ENCODE measurements at regions not wholly inside any gene's neighbourhood (a gene's known extent, or its start where the extent isn't known, plus 50 kb on each side); places are given as distances from the start of the nearest gene placed in this dataset.

- FAIRE-seq (no peak), DNase-seq (ENCODE audit: insufficient read length, low spot score) (no peak)
- no peak for TF ChIP-seq POLR2A (IDR thresholded peaks at IDR 0.05; ENCODE audit: low read depth, low read length)
Measured at GRCh38 chr11:70885281-70886231, 366.8 kb downstream of the SHANK2 start.

GRCh38 chr11:70886256-70886655, 366.1 kb downstream of the SHANK2 start:
- DNase-seq (ENCODE audit: insufficient read length, low spot score): no peak

GRCh38 chr11:70886676-70887541, 365.5 kb downstream of the SHANK2 start:
- FAIRE-seq (no peak), DNase-seq (ENCODE audit: insufficient read length, low spot score) (no peak)
- TF ChIP-seq POLR2A (IDR thresholded peaks at IDR 0.05; ENCODE audit: low read depth, low read length): no peak

More at GRCh38 chr11:70886256-70886655, 366.1 kb downstream of the SHANK2 start:
- TF ChIP-seq POLR2A (IDR thresholded peaks at IDR 0.05; ENCODE audit: low read depth, low read length): no peak
- no peak for FAIRE-seq

GRCh38 chr11:70887542-70887827, 364.9 kb downstream of the SHANK2 start:
- FAIRE-seq (no peak), DNase-seq (ENCODE audit: insufficient read length, low spot score) (no peak)
- no peak for TF ChIP-seq POLR2A (IDR thresholded peaks at IDR 0.05; ENCODE audit: low read depth, low read length)

- no peak for FAIRE-seq
Measured at GRCh38 chr11:70888061-70888460, 364.3 kb downstream of the SHANK2 start.

GRCh38 chr11:70889411-70889810, 363.0 kb downstream of the SHANK2 start:
- DNase-seq (ENCODE audit: insufficient read length, low spot score): no peak
- no peak for TF ChIP-seq POLR2A (IDR thresholded peaks at IDR 0.05; ENCODE audit: low read depth, low read length)
- no peak for FAIRE-seq

More at GRCh38 chr11:70888061-70888460, 364.3 kb downstream of the SHANK2 start:
- no peak for DNase-seq (ENCODE audit: insufficient read length, low spot score)
- TF ChIP-seq POLR2A (IDR thresholded peaks at IDR 0.05; ENCODE audit: low read depth, low read length): no peak

GRCh38 chr11:70891844-70892380, 360.5 kb downstream of the SHANK2 start:
- no peak for TF ChIP-seq POLR2A (IDR thresholded peaks at IDR 0.05; ENCODE audit: low read depth, low read length)
- no peak for DNase-seq (ENCODE audit: insufficient read length, low spot score)
- FAIRE-seq: no peak

GRCh38 chr11:70892889-70893288, 359.5 kb downstream of the SHANK2 start:
- no peak for FAIRE-seq
- no peak for DNase-seq (ENCODE audit: insufficient read length, low spot score)
- no peak for TF ChIP-seq POLR2A (IDR thresholded peaks at IDR 0.05; ENCODE audit: low read depth, low read length)

GRCh38 chr11:70894566-70895365, 357.6 kb downstream of the SHANK2 start:
- TF ChIP-seq POLR2A (IDR thresholded peaks at IDR 0.05; ENCODE audit: low read depth, low read length): no peak
- DNase-seq (ENCODE audit: insufficient read length, low spot score) (no peak), FAIRE-seq (no peak)

- DNase-seq (ENCODE audit: insufficient read length, low spot score) (no peak), FAIRE-seq (no peak)
- no peak for TF ChIP-seq POLR2A (IDR thresholded peaks at IDR 0.05; ENCODE audit: low read depth, low read length)
Measured at GRCh38 chr11:70895366-70895670, 357.1 kb downstream of the SHANK2 start.

GRCh38 chr11:70897429-70897828, 354.9 kb downstream of the SHANK2 start:
- DNase-seq (ENCODE audit: insufficient read length, low spot score) (no peak), FAIRE-seq (no peak)
- no peak for TF ChIP-seq POLR2A (IDR thresholded peaks at IDR 0.05; ENCODE audit: low read depth, low read length)

- DNase-seq (ENCODE audit: insufficient read length, low spot score) (no peak), FAIRE-seq (no peak)
- no peak for TF ChIP-seq POLR2A (IDR thresholded peaks at IDR 0.05; ENCODE audit: low read depth, low read length)
Measured at GRCh38 chr11:70899616-70900015, 352.8 kb downstream of the SHANK2 start.

GRCh38 chr11:70900540-70900939, 351.8 kb downstream of the SHANK2 start:
- no peak for DNase-seq (ENCODE audit: insufficient read length, low spot score)
- FAIRE-seq: no peak
- no peak for TF ChIP-seq POLR2A (IDR thresholded peaks at IDR 0.05; ENCODE audit: low read depth, low read length)
